Activated CD4-positive, alpha-beta T cell treated with anti-CD3 and anti-CD28 coated beads, Interleukin-2, amount 10 ng/mL, durations not matched to agents 7 days and 5 days (primary cell): ENCODE measurements at regions not wholly inside any gene's neighbourhood (a gene's known extent, or its start where the extent isn't known, plus 50 kb on each side); places are given as distances from the start of the nearest gene placed in this dataset.

ENCODE experiments used
- CTCF ChIA-PET: fragments of 350-600 bp; sonication (Branson Sonifier 250); formaldehyde crosslinking; loops from one replicate; lab custom pipeline; 2021; ENCODE audit warnings: antibody characterized with exemption; lab: Charles Lee
- POLR2A ChIA-PET: fragments of 350-600 bp; sonication (Branson Sonifier 250); formaldehyde crosslinking; loops from one replicate; lab custom pipeline; 2021; ENCODE audit warnings: antibody characterized with exemption; lab: Charles Lee
- DNase-seq: peaks from one replicate; pipeline ENCODE4 v3.0.0-alpha.2; 2020
- H3K27ac Mint-ChIP-seq: one replicate; pipeline ENCODE4 v1.8.0; 2021; ENCODE audit warnings: mild to moderate bottlenecking, moderate library complexity, mixed read lengths
- H3K27me3 Mint-ChIP-seq: one replicate; pipeline ENCODE4 v1.8.0; 2021; ENCODE audit warnings: mixed read lengths
- H3K36me3 Mint-ChIP-seq: one replicate; pipeline ENCODE4 v1.8.0; 2021; ENCODE audit warnings: low read depth, mixed read lengths
- H3K4me1 Mint-ChIP-seq: one replicate; pipeline ENCODE4 v1.8.0; 2021; ENCODE audit warnings: mixed read lengths
- H3K4me3 Mint-ChIP-seq: one replicate; pipeline ENCODE4 v1.8.0; 2021; ENCODE audit warnings: mild to moderate bottlenecking, moderate library complexity, mixed read lengths
- H3K9me3 Mint-ChIP-seq: one replicate; pipeline ENCODE4 v1.8.0; 2021; ENCODE audit warnings: mixed read lengths

DNA sequence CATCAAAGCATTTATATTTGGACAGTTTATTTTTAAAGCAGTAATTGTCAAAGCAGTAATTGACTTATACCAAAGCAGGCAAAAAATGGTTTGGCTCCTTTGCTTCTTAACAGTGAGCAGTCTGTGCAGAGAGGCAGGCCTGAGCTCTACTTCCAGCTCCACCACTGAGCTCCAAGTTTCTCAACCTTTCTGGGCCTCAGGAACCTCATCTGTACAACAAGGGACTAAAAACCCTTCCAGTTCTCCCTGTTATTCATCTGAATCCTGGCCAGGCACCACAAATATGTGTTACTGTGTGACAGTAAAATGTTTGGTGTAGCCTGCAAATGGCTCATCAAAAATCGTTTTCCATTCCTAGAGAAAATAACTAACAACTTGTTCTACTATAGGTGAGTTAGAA is 88.7 kb upstream of the TTC29 start:
- no peaks in the 10 kb centered on the region for H3K9me3 Mint-ChIP-seq
- H3K27ac Mint-ChIP-seq = no peak overlapping the region
- no peak for DNase-seq
- no peak overlapping the region for H3K4me3 Mint-ChIP-seq
- no peaks in the 10 kb centered on the region for H3K4me1 Mint-ChIP-seq
- ChIA-PET CTCF (no interaction called here), POLR2A (no interaction called here)
- no peaks in the 10 kb centered on the region for H3K36me3 Mint-ChIP-seq
- H3K27me3 Mint-ChIP-seq = peaks cover 5% of the 10 kb centered on the region

DNA sequence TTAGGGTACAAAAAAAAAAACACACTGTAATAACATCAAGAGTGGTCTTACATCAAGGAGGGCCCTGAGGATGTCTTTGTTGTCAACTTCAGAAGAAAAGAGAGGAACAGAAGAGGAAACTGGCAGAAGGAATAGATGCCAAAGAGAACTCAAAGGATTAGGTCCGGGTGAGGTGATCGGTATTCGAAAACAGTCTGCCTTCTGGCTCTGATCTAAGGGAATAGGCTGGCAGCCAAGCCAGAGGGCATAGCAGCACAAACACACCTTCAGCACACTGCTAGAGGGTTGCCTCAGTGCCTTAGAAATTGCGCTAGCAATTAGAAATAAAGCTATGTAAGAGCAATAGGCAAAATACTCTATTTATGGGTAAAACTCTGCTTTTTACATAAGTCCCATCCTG is 91.4 kb upstream of the TTC29 start:
- no peak for DNase-seq
- no peaks in the 10 kb centered on the region for H3K4me1 Mint-ChIP-seq
- no peaks in the 10 kb centered on the region for H3K36me3 Mint-ChIP-seq
- ChIA-PET POLR2A (no interaction called here), CTCF (no interaction called here)
- H3K9me3 Mint-ChIP-seq = no peaks in the 10 kb centered on the region
- H3K4me3 Mint-ChIP-seq = no peak overlapping the region
- H3K27me3 Mint-ChIP-seq = peaks cover 15% of the 10 kb centered on the region
- no peak overlapping the region for H3K27ac Mint-ChIP-seq

DNA sequence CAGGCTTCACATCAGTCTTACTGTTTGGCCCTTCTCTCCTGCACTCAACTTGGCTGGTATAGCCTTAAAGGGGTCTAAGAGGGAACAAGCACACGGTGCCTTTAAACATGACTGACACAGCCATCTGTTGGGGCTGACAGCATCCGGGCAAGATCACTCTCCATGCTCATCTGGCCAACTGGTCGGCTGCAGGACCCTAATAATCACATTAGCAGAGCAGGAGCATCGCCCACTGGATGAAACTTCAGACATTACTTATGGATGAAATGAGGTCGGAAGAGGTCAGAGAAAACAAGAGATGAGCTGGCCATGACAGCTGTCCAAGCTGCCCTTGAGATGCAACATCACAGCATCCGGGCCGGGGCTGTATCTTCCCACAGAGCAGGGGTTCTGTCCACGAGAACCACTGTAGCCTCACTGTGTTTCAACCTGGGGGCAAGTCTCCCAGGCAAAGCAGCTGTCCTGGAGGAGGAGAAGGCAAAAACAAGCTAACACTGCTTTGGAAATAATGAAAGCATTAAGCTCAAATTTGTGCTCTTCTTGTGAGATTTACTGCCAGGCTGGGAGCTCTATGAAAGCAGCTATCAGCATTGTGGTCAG is 94.4 kb upstream of the TTC29 start:
- H3K4me3 Mint-ChIP-seq = no peak overlapping the region
- H3K27ac Mint-ChIP-seq = no peak overlapping the region
- peaks cover 20% of the 10 kb centered on the region for H3K27me3 Mint-ChIP-seq
- CTCF ChIA-PET = no interaction called here
- no peaks in the 10 kb centered on the region for H3K9me3 Mint-ChIP-seq
- POLR2A ChIA-PET = no interaction called here
- DNase-seq = no peak
- no peaks in the 10 kb centered on the region for H3K36me3 Mint-ChIP-seq
- no peaks in the 10 kb centered on the region for H3K4me1 Mint-ChIP-seq

- Mint-ChIP-seq H3K4me1 (no peaks in the 10 kb centered on the region), H3K36me3 (no peaks in the 10 kb centered on the region), H3K4me3 (no peak overlapping the region), H3K9me3 (no peaks in the 10 kb centered on the region), H3K27ac (no peak overlapping the region), H3K27me3 (peaks cover 22% of the 10 kb centered on the region)
- no peak for DNase-seq
- POLR2A ChIA-PET = no interaction called here
- CTCF ChIA-PET = no interaction called here
Observed at GRCh38 chr4:147040874-147041273, 95.2 kb upstream of the TTC29 start.

GRCh38 chr4:147041376-147041775 is 95.7 kb upstream of the TTC29 start:
- H3K36me3 Mint-ChIP-seq = no peaks in the 10 kb centered on the region
- ChIA-PET CTCF (no interaction called here), POLR2A (no interaction called here)
- H3K4me1 Mint-ChIP-seq = no peaks in the 10 kb centered on the region
- H3K27ac Mint-ChIP-seq = no peak overlapping the region
- DNase-seq = no peak
- H3K27me3 Mint-ChIP-seq = peaks cover 26% of the 10 kb centered on the region
- no peaks in the 10 kb centered on the region for H3K9me3 Mint-ChIP-seq
- H3K4me3 Mint-ChIP-seq = no peak overlapping the region

DNA sequence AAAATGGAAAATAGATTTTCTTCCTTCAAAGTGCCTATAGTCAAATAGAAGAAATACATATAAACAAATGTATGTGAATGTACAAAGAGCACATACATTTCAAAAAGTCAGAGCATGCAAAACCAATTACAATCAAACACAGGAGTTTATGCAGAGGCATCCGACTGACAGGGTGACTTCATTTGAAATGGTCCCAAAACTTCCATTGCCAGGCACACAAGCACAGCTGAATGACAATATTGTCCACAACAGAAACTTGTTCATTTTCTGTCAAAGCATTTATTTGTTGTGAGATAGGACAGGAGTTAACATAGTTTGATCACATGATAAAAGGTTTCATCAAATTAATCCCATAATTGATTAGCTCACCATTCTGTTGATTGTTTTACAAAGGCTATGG is 96.4 kb upstream of the TTC29 start:
- CTCF ChIA-PET = no interaction called here
- no peak for DNase-seq
- H3K4me3 Mint-ChIP-seq = no peak overlapping the region

GRCh38 chr4:147044241-147044640 is 98.6 kb upstream of the TTC29 start:
- no peak for DNase-seq
- H3K9me3 Mint-ChIP-seq = no peaks in the 10 kb centered on the region
- H3K4me1 Mint-ChIP-seq = no peaks in the 10 kb centered on the region
- H3K4me3 Mint-ChIP-seq = no peak overlapping the region
- ChIA-PET CTCF (no interaction called here), POLR2A (no interaction called here)
- no peaks in the 10 kb centered on the region for H3K36me3 Mint-ChIP-seq
- no peak overlapping the region for H3K27ac Mint-ChIP-seq
- H3K27me3 Mint-ChIP-seq = peaks cover 28% of the 10 kb centered on the region

More for the DNA sequence above, 96.4 kb upstream of the TTC29 start:
- H3K27me3 Mint-ChIP-seq = peaks cover 27% of the 10 kb centered on the region
- H3K36me3 Mint-ChIP-seq = no peaks in the 10 kb centered on the region
- H3K4me1 Mint-ChIP-seq = no peaks in the 10 kb centered on the region
- no peaks in the 10 kb centered on the region for H3K9me3 Mint-ChIP-seq
- POLR2A ChIA-PET = no interaction called here
- no peak overlapping the region for H3K27ac Mint-ChIP-seq

GRCh38 chr4:147049946-147050345 is 104.3 kb upstream of the TTC29 start:
- Mint-ChIP-seq H3K4me1 (no peaks in the 10 kb centered on the region), H3K27ac (no peak overlapping the region), H3K4me3 (no peak overlapping the region), H3K27me3 (peaks cover 33% of the 10 kb centered on the region), H3K9me3 (no peaks in the 10 kb centered on the region), H3K36me3 (no peaks in the 10 kb centered on the region)
- CTCF ChIA-PET = no interaction called here
- DNase-seq = no peak
- POLR2A ChIA-PET = no interaction called here

DNA sequence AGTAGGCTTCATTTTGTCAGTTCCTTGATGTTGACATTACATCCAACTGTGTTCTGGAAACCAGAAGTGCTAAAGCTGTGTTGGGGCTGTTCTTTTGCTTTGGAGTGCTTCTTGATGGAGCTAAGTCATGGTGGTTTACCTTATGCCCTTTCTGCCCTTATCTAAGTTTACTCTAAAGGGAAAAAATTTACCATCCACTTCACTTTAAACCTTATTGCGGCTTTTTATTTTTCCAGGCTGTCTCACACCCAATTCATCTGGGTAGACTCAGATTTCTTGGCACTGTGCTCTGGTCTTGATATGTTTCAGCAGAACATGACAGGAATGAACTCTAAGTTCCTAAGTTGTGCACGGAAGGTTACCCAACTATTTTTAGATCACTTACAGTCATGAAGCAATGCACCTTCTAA is 104.7 kb upstream of the TTC29 start:
- Mint-ChIP-seq H3K4me1 (no peaks in the 10 kb centered on the region), H3K4me3 (no peak overlapping the region), H3K36me3 (no peaks in the 10 kb centered on the region), H3K27me3 (peaks cover 31% of the 10 kb centered on the region), H3K9me3 (no peaks in the 10 kb centered on the region), H3K27ac (no peak overlapping the region)
- DNase-seq = no peak
- ChIA-PET CTCF (no interaction called here), POLR2A (no interaction called here)

DNA sequence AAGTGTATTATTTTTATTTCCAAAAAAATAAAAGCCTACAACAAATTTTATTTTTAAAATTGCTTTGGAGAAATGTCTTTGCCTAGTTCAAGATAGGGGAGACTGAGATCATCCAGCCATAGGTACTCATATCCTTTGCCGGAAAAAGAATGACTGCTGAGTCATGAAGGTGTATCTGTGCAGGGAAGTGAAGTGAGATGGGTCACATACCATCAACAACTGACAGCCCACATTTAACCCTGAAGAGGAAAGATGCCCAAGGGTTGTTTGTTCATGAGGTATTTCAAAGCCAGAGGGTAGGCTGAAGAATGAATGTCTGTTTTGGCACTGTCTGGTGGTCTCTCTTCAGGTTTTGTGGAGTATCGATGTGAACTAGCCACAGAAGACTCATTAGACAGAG is 106.7 kb upstream of the TTC29 start:
- Mint-ChIP-seq H3K4me1 (peaks cover 5% of the 10 kb centered on the region), H3K36me3 (peaks cover 2% of the 10 kb centered on the region), H3K9me3 (peaks cover 4% of the 10 kb centered on the region), H3K27ac (no peak overlapping the region), H3K27me3 (peaks cover 23% of the 10 kb centered on the region), H3K4me3 (no peak overlapping the region)
- ChIA-PET POLR2A (no interaction called here), CTCF (no interaction called here)
- DNase-seq = no peak

- Mint-ChIP-seq H3K27me3 (peaks cover 20% of the 10 kb centered on the region), H3K4me3 (no peak overlapping the region), H3K27ac (no peak overlapping the region), H3K4me1 (peaks cover 11% of the 10 kb centered on the region), H3K9me3 (peaks cover 4% of the 10 kb centered on the region), H3K36me3 (peaks cover 3% of the 10 kb centered on the region)
- POLR2A ChIA-PET = no interaction called here
- CTCF ChIA-PET = no interaction called here
- DNase-seq = no peak
Observed at GRCh38 chr4:147054228-147054872, 108.7 kb upstream of the TTC29 start.

- Mint-ChIP-seq H3K9me3 (peaks cover 4% of the 10 kb centered on the region), H3K27ac (peak overlapping the region; percentile 93), H3K36me3 (peaks cover 3% of the 10 kb centered on the region), H3K4me3 (peak overlapping the region; percentile 77), H3K27me3 (peaks cover 14% of the 10 kb centered on the region), H3K4me1 (peaks cover 11% of the 10 kb centered on the region)
- ChIA-PET CTCF (no interaction called here), POLR2A (no interaction called here)
- no peak for DNase-seq
Observed at GRCh38 chr4:147056940-147057610, 111.4 kb upstream of the TTC29 start.

- CTCF ChIA-PET = no interaction called here
- Mint-ChIP-seq H3K36me3 (peaks cover 3% of the 10 kb centered on the region), H3K4me1 (peaks cover 11% of the 10 kb centered on the region), H3K4me3 (peak overlapping the region; percentile 77), H3K27ac (peak overlapping the region; percentile 93), H3K27me3 (peaks cover 14% of the 10 kb centered on the region), H3K9me3 (peaks cover 4% of the 10 kb centered on the region)
- POLR2A ChIA-PET = no interaction called here
- no peak for DNase-seq
Observed at GRCh38 chr4:147057611-147058190, 112.0 kb upstream of the TTC29 start.
